ENCODE measurements at regions not wholly inside any gene's neighbourhood (a gene's known extent, or its start where the extent isn't known, plus 50 kb on each side); places are given as distances from the start of the nearest gene placed in this dataset.

DNA sequence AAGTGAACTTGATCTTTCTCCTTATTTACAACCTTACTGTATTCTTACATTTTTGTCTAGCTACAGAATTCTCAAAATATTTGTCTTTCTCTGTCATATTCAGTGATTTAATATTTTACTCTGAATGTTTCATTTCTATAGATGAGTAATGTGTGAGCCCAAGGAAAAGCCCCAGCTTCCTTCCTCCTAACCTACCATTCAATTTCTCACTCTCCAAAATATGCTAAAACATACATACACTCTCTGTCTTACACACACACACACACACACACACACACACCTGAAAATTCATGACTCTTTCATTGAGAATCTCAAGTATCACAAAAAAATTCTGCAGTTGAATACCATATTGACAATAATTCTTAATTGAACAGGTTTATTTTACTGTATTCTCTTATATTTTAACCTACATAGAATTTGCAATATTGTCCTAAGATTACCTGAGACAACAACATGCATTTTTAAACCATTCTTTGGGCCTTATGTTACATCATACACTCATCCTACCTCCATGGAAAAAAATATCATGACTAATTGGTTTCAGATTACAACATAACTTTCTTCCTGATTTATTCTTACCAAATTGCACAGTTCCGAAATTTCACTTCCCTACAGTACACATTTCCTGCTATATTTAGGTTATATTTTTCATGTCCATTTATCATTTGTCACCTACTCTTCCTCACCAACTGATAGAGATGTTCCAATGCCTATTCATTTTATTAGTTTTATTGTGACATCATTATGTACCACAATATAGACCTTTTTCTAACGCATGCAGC lies 1965.6 kb upstream of the PCDH20 start:
- TF ChIP-seq, protein P1, sequence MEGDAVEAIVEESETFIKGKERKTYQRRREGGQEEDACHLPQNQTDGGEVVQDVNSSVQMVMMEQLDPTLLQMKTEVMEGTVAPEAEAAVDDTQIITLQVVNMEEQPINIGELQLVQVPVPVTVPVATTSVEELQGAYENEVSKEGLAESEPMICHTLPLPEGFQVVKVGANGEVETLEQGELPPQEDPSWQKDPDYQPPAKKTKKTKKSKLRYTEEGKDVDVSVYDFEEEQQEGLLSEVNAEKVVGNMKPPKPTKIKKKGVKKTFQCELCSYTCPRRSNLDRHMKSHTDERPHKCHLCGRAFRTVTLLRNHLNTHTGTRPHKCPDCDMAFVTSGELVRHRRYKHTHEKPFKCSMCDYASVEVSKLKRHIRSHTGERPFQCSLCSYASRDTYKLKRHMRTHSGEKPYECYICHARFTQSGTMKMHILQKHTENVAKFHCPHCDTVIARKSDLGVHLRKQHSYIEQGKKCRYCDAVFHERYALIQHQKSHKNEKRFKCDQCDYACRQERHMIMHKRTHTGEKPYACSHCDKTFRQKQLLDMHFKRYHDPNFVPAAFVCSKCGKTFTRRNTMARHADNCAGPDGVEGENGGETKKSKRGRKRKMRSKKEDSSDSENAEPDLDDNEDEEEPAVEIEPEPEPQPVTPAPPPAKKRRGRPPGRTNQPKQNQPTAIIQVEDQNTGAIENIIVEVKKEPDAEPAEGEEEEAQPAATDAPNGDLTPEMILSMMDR (IDR thresholded peaks at IDR 0.05): no peak
- no peak for TF ChIP-seq HMGA2 (CRISPR knock-in tag; IDR thresholded peaks at IDR 0.05)
